Left ventricle myocardium inferior (tissue), 1 donor: ENCODE measurements at regions not wholly inside any gene's neighbourhood (a gene's known extent, or its start where the extent isn't known, plus 50 kb on each side); places are given as distances from the start of the nearest gene placed in this dataset.
A peak's percentile ranks its signal among the peaks of the same experiment; 100 is the strongest.

Experiments used
- DNase-seq: peaks from one replicate; pipeline ENCODE4 v3.0.0-alpha.2; 2020
- H3K27ac ChIP-seq: fragments of 200-600 bp; replicated peaks from 2 replicates; pipeline ENCODE4 v1.8.0; 2021
- H3K27me3 ChIP-seq: fragments of 200-600 bp; 2 replicates; pipeline ENCODE4 v1.8.0; 2021; ENCODE audit warnings: low read depth
- H3K36me3 ChIP-seq: fragments of 200-600 bp; 2 replicates; pipeline ENCODE4 v1.8.0; 2021
- H3K4me1 ChIP-seq: fragments of 200-600 bp; 2 replicates; pipeline ENCODE4 v1.8.0; 2021
- H3K4me3 ChIP-seq: fragments of 200-600 bp; 2 replicates; pipeline ENCODE4 v1.8.0; 2021; ENCODE audit warnings: mild to moderate bottlenecking, moderate library complexity
- H3K9me3 ChIP-seq: fragments of 200-600 bp; replicated peaks from 2 replicates; pipeline ENCODE4 v1.8.0; 2021
- CTCF ChIP-seq: fragments of 200-600 bp; IDR thresholded peaks from 2 replicates; pipeline ENCODE4 v1.8.0; 2021; ENCODE audit warnings: antibody characterized with exemption, mild to moderate bottlenecking, borderline replicate concordance
- intact Hi-C: fragments of 100-400 bp; cut with micrococcal nuclease; formaldehyde crosslinking; loops from one replicate; pipeline ENCODE4 v1.11.0; 2022
- donor health status: DM: no; HTN: yes; CAD: no; lungs with severe emphysema.

GRCh38 chr14:54317391-54317790, 79.4 kb upstream of the CDKN3 start:
- H3K4me3 ChIP-seq, result no peak overlapping the region
- no peaks in the 10 kb centered on the region for H3K4me1 ChIP-seq
- intact Hi-C loops, result no loop called here
- no peak for DNase-seq
- no peaks in the 10 kb centered on the region for H3K9me3 ChIP-seq
- H3K27me3 ChIP-seq, result peaks cover 9% of the 10 kb centered on the region
- H3K27ac ChIP-seq, result no peak overlapping the region
- TF ChIP-seq CTCF, result no peak
- H3K36me3 ChIP-seq, result no peaks in the 10 kb centered on the region

GRCh38 chr14:54322246-54322645, 74.6 kb upstream of the CDKN3 start:
- H3K27ac ChIP-seq, result no peak overlapping the region
- no peaks in the 10 kb centered on the region for H3K4me1 ChIP-seq
- H3K9me3 ChIP-seq, result no peaks in the 10 kb centered on the region
- H3K36me3 ChIP-seq, result no peaks in the 10 kb centered on the region
- H3K27me3 ChIP-seq, result no peaks in the 10 kb centered on the region
- no peak for DNase-seq
- no peak for TF ChIP-seq CTCF
- H3K4me3 ChIP-seq, result no peak overlapping the region
- intact Hi-C loops, result no loop called here

GRCh38 chr14:54322701-54323337, 74.0 kb upstream of the CDKN3 start:
- intact Hi-C loops, result no loop called here
- Histone ChIP-seq H3K27me3 (no peaks in the 10 kb centered on the region), H3K27ac (peak overlapping the region; percentile 18), H3K36me3 (no peaks in the 10 kb centered on the region), H3K9me3 (no peaks in the 10 kb centered on the region), H3K4me3 (no peak overlapping the region), H3K4me1 (no peaks in the 10 kb centered on the region)
- peak; percentile 46 for DNase-seq
- TF ChIP-seq CTCF, result no peak

- Histone ChIP-seq H3K27ac (no peak overlapping the region), H3K36me3 (no peaks in the 10 kb centered on the region), H3K4me1 (no peaks in the 10 kb centered on the region), H3K9me3 (no peaks in the 10 kb centered on the region), H3K4me3 (no peak overlapping the region), H3K27me3 (no peaks in the 10 kb centered on the region)
- TF ChIP-seq CTCF, result no peak
- intact Hi-C loops, result no loop called here
- DNase-seq, result no peak
Measured at GRCh38 chr14:54325766-54326165, 71.0 kb upstream of the CDKN3 start.

GRCh38 chr14:54329082-54329695, 67.6 kb upstream of the CDKN3 start:
- intact Hi-C loops, result no loop called here
- peak; percentile 19 for DNase-seq

More at GRCh38 chr14:54329082-54329695, 67.6 kb upstream of the CDKN3 start:
- Histone ChIP-seq H3K27me3 (no peaks in the 10 kb centered on the region), H3K4me3 (no peak overlapping the region), H3K9me3 (no peaks in the 10 kb centered on the region), H3K36me3 (no peaks in the 10 kb centered on the region), H3K27ac (no peak overlapping the region), H3K4me1 (peaks cover 9% of the 10 kb centered on the region)
- TF ChIP-seq CTCF, result peak; percentile 77
